CD4-positive, alpha-beta T cell (primary cell): ENCODE measurements at regions not wholly inside any gene's neighbourhood (a gene's known extent, or its start where the extent isn't known, plus 50 kb on each side); places are given as distances from the start of the nearest gene placed in this dataset.

ENCODE experiments used
- ATAC-seq: fragments of 200-7000 bp; cut with Tn5 transposase; one replicate; pipeline ENCODE4 v1.10.0; 2022; ENCODE audit warnings: mild to moderate bottlenecking; ENCODE audit not compliant: poor library complexity
- CTCF ChIA-PET: fragments of 350-600 bp; sonication (Branson Sonifier 250); formaldehyde crosslinking; loops from one replicate; lab custom pipeline; 2021; ENCODE audit warnings: antibody characterized with exemption, inconsistent platforms; lab: Charles Lee
- POLR2A ChIA-PET: fragments of 350-600 bp; sonication (Branson Sonifier 250); formaldehyde crosslinking; loops from one replicate; lab custom pipeline; 2021; ENCODE audit warnings: antibody characterized with exemption, inconsistent platforms; lab: Charles Lee
- DNase-seq, 14 experiments: peaks; one replicate each; pipeline ENCODE4 v3.0.0-alpha.2; 2013 to 2020; ENCODE audit warnings: mixed read lengths in 2 of 14
- H3K27ac ChIP-seq, 2 donors: one replicate each; pipeline versions ENCODE4 v1.5.1 to v1.7.0; 2013; ENCODE audit warnings: low read length in 2 of 2, low read depth in 1 of 2, mild to moderate bottlenecking in 1 of 2
- H3K27me3 ChIP-seq, 2 experiments: 1 replicate in 1 of 2; 2 replicates in 1 of 2; pipeline versions ENCODE4 v1.6.1 to v1.7.0; 2013; ENCODE audit warnings: low read length in 2 of 2, control low read depth in 1 of 2, mild to moderate bottlenecking in 1 of 2, moderate library complexity in 1 of 2; ENCODE audit not compliant: insufficient read depth in 2 of 2, control insufficient read depth in 1 of 2
- H3K36me3 ChIP-seq: one replicate; pipeline ENCODE4 v1.6.1; 2013; ENCODE audit warnings: low read length, control low read depth; ENCODE audit not compliant: insufficient read depth
- H3K4me1 ChIP-seq: one replicate; pipeline ENCODE4 v1.6.1; 2013; ENCODE audit warnings: low read length, control low read depth; ENCODE audit not compliant: insufficient read depth
- H3K4me3 ChIP-seq: one replicate; pipeline ENCODE4 v1.5.1; 2013; ENCODE audit warnings: mild to moderate bottlenecking, low read length, moderate library complexity
- H3K9me3 ChIP-seq, 2 experiments: 1 replicate in 1 of 2; 2 replicates in 1 of 2; pipeline versions ENCODE4 v1.6.1 to v1.7.0; 2013; ENCODE audit warnings: low read length in 2 of 2, mild to moderate bottlenecking in 2 of 2, control low read depth in 1 of 2, moderate library complexity in 1 of 2; ENCODE audit not compliant: control insufficient read depth in 1 of 2, insufficient read depth in 1 of 2
- H3K27ac Mint-ChIP-seq: one replicate; pipeline ENCODE4 v1.8.0; 2020; ENCODE audit warnings: mixed read lengths
- H3K27me3 Mint-ChIP-seq: one replicate; pipeline ENCODE4 v1.8.0; 2021; ENCODE audit warnings: mixed read lengths
- H3K36me3 Mint-ChIP-seq: one replicate; pipeline ENCODE4 v1.8.0; 2021; ENCODE audit warnings: low read depth, mixed read lengths
- H3K4me1 Mint-ChIP-seq: one replicate; pipeline ENCODE4 v1.8.0; 2021; ENCODE audit warnings: low read depth, mixed read lengths
- H3K4me3 Mint-ChIP-seq: one replicate; pipeline ENCODE4 v1.8.0; 2020; ENCODE audit warnings: mild to moderate bottlenecking, mixed read lengths
- H3K9me3 Mint-ChIP-seq: one replicate; pipeline ENCODE4 v1.8.0; 2020; ENCODE audit warnings: mixed read lengths
- CTCF ChIP-seq: fragments of 200-600 bp; IDR thresholded peaks from one replicate; pipeline ENCODE4 v1.8.0; 2022; ENCODE audit warnings: antibody characterized with exemption, mild to moderate bottlenecking
- intact Hi-C, 2 experiments: fragments of 100-400 bp; cut with DNase I in 1 of 2; cut with micrococcal nuclease in 1 of 2; formaldehyde crosslinking; loops; one replicate each; pipeline versions ENCODE4 v1.15.1 to v1.9.0; 2023 to 2025; cut with DNase I, micrococcal nuclease

- Mint-ChIP-seq H3K27ac (no peak overlapping the region), H3K9me3 (no peaks in the 10 kb centered on the region), H3K27me3 (no peaks in the 10 kb centered on the region), H3K4me3 (no peak overlapping the region), H3K4me1 (no peaks in the 10 kb centered on the region), H3K36me3 (no peaks in the 10 kb centered on the region)
- CTCF ChIA-PET = no interaction called here
- intact Hi-C loops = loop anchor here in 1 of 2 experiments (5.0 kb wide), 1 partner anchor 1804 kb away; no protein-coding TSS in a partner anchor
- H3K27ac ChIP-seq = no peak overlapping the region
- no peaks in the 10 kb centered on the region for H3K4me1 ChIP-seq
- POLR2A ChIA-PET = no interaction called here
- no peaks in the 10 kb centered on the region for H3K27me3 ChIP-seq
- H3K4me3 ChIP-seq = no peak overlapping the region
- DNase-seq (no peak), ATAC-seq (no peak)
- H3K9me3 ChIP-seq = no peaks in the 10 kb centered on the region
- H3K36me3 ChIP-seq = no peaks in the 10 kb centered on the region
- no peak for TF ChIP-seq CTCF
These were observed 82.4 kb upstream of the SGCG start for GRCh38 chr13:23098161-23098907.

DNA sequence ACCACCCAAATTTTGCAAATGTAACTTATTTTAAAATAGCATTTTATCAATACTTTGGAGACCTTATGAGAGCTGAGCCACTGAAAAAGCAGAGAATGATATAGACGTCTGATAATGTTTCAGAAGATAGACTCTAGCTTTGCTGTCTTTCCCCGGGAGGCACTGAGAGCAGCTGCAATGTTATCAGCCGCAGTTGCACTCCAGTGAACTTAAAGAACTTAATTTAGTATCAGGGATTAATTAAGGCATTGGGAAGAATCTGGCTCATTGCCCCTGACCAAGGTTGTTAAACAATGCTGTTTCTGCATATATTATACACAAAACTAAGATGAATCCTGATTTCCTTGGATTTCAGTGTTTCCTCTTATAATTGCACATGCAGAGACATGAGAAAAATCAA is 75.7 kb upstream of the SGCG start:
- no peak overlapping the region for H3K27ac ChIP-seq
- H3K4me3 Mint-ChIP-seq = no peak overlapping the region
- H3K27me3 Mint-ChIP-seq = no peaks in the 10 kb centered on the region
- peaks cover 0 to 3% of the 10 kb centered on the region in 2 experiments for H3K9me3 ChIP-seq
- DNase-seq (no peak), ATAC-seq (no peak)
- no peaks in the 10 kb centered on the region for H3K36me3 ChIP-seq
- H3K36me3 Mint-ChIP-seq = no peaks in the 10 kb centered on the region
- CTCF ChIA-PET = no interaction called here
- no peaks in the 10 kb centered on the region for H3K4me1 Mint-ChIP-seq
- no peak overlapping the region for H3K4me3 ChIP-seq
- H3K27ac Mint-ChIP-seq = no peak overlapping the region
- H3K4me1 ChIP-seq = no peaks in the 10 kb centered on the region
- POLR2A ChIA-PET = no interaction called here
- no peaks in the 10 kb centered on the region for H3K27me3 ChIP-seq
- no peak for TF ChIP-seq CTCF
- intact Hi-C loops = no loop called here
- H3K9me3 Mint-ChIP-seq = no peaks in the 10 kb centered on the region

DNA sequence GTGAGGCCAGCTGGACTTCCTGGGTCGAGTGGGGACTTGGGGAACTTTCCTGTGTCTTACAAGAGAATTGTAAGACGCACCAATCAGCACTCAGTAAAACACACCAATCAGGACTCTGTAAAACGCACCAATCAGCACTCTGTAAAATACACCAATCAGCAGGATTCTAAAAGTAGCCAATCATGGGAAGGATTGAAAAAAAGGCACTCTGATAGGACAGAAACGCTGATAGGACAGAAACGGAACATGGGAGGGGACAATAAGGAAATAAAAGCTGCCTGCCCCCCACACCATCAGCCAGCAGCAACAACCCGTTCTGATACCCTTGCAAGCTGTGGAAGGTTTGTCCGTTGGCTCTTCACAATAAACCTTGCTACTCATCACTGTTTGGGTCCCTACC is 73.1 kb upstream of the SGCG start:
- Mint-ChIP-seq H3K27ac (no peak overlapping the region), H3K36me3 (no peaks in the 10 kb centered on the region), H3K4me1 (no peaks in the 10 kb centered on the region), H3K9me3 (no peaks in the 10 kb centered on the region), H3K4me3 (no peak overlapping the region), H3K27me3 (no peaks in the 10 kb centered on the region)
- Histone ChIP-seq H3K36me3 (no peaks in the 10 kb centered on the region), H3K4me1 (no peaks in the 10 kb centered on the region), H3K4me3 (no peak overlapping the region), H3K27me3 (no peaks in the 10 kb centered on the region), H3K27ac (no peak overlapping the region), H3K9me3 (peaks cover 0 to 3% of the 10 kb centered on the region in 2 experiments)
- TF ChIP-seq CTCF = no peak
- ChIA-PET POLR2A (no interaction called here), CTCF (no interaction called here)
- DNase-seq = no peak
- intact Hi-C loops = no loop called here
- ATAC-seq = no peak
